Lung (tissue), 11 donors: ENCODE measurements at regions not wholly inside any gene's neighbourhood (a gene's known extent, or its start where the extent isn't known, plus 50 kb on each side); places are given as distances from the start of the nearest gene placed in this dataset.

Experiments used
- ATAC-seq: fragments of 200-7000 bp; cut with Tn5 transposase; one replicate; pipeline ENCODE4 v1.9.1; 2020; ENCODE audit warnings: moderate number of reproducible peaks; ENCODE audit not compliant: insufficient read depth, low FRiP score
- DNase-seq, 3 donors: peaks; one replicate each; pipeline ENCODE4 v3.0.0-alpha.2; 2013 to 2017
- H3K27ac ChIP-seq, 2 donors: one replicate each; pipeline ENCODE4 v1.5.1; 2013; ENCODE audit warnings: mild to moderate bottlenecking in 2 of 2, moderate library complexity in 2 of 2, control low read depth in 1 of 2, inconsistent platforms in 1 of 2, low read depth in 1 of 2, low read length in 1 of 2
- H3K27me3 ChIP-seq, 3 donors: one replicate each; pipeline ENCODE4 v1.5.1; 2013; ENCODE audit warnings: low read length in 2 of 3; ENCODE audit not compliant: control insufficient read depth in 3 of 3, insufficient read depth in 3 of 3
- H3K36me3 ChIP-seq, 4 donors: one replicate each; pipeline ENCODE4 v1.5.1; 2013; ENCODE audit warnings: low read length in 4 of 4, mild to moderate bottlenecking in 1 of 4, moderate library complexity in 1 of 4; ENCODE audit not compliant: control insufficient read depth in 4 of 4, insufficient read depth in 4 of 4
- H3K4me1 ChIP-seq, 5 donors: one replicate each; pipeline ENCODE4 v1.5.1; 2013; ENCODE audit warnings: low read length in 5 of 5, mild to moderate bottlenecking in 2 of 5, moderate library complexity in 1 of 5; ENCODE audit not compliant: control insufficient read depth in 5 of 5, insufficient read depth in 5 of 5
- H3K4me3 ChIP-seq: one replicate; pipeline ENCODE4 v1.5.1; 2013; ENCODE audit warnings: mild to moderate bottlenecking, control low read depth, moderate library complexity
- H3K9ac ChIP-seq, 2 donors: one replicate each; pipeline ENCODE4 v1.5.1; 2013; ENCODE audit warnings: low read length in 2 of 2, control low read depth in 1 of 2; ENCODE audit not compliant: insufficient read depth in 1 of 2
- H3K9me3 ChIP-seq, 4 donors: one replicate each; pipeline ENCODE4 v1.5.1; 2013; ENCODE audit warnings: low read length in 3 of 4, mild to moderate bottlenecking in 1 of 4, moderate library complexity in 1 of 4; ENCODE audit not compliant: control insufficient read depth in 4 of 4, insufficient read depth in 3 of 4
- WGBS, 2 donors: extraction: QIAGEN DNeasy Blood & Tissue Kit; methylation state at CpG; one replicate each; pipeline ENCODE4 v1.1.7; 2013; 5-methylcytosine and 5-hydroxymethylcytosine counted together
- TF ChIP-seq, protein P1 (sequence below): IDR thresholded peaks from 2 replicates; pipeline ENCODE4 v1.5.1; 2012; ENCODE audit warnings: mild to moderate bottlenecking; ENCODE audit errors: control extremely low read depth, extremely low read depth
- donor health status: control.
- donor health status: control.
- donor health status: Bipolar disorder and iron deficiency.
- donor health status: healthy.
- donor health status: DM: yes; HTN: yes; CAD: no.

DNA sequence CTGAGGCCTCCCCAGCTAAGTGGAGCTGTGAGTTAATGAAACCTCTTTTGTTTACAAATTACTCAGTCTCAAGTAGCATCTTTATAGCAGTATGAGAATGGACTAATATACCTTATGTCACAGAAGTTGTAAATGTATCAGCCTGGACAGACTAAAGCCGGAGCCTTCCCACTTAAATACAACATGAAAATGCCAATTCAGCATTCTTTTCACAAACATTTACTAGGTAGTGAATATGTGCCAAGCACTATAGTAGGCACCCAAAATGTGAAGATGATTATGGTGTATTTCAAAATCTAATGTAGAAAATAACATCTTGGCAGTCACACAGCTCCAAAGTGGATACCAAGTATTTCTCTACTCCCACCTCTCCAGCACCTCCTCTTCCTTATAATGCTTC is 693.0 kb downstream of the KCNJ2 start:
- H3K4me1 ChIP-seq: no peaks in the 10 kb centered on the region
- no peaks in the 10 kb centered on the region for H3K36me3 ChIP-seq
- no peak overlapping the region for H3K9ac ChIP-seq
- H3K27ac ChIP-seq: no peak overlapping the region
- H3K9me3 ChIP-seq: no peaks in the 10 kb centered on the region
- ATAC-seq: no peak
- H3K4me3 ChIP-seq: no peak overlapping the region
- 96 to 100% methylated on average over 1 of the region's 1 CpG for WGBS, 2 donors
- no peak for DNase-seq
- TF ChIP-seq, protein P1, sequence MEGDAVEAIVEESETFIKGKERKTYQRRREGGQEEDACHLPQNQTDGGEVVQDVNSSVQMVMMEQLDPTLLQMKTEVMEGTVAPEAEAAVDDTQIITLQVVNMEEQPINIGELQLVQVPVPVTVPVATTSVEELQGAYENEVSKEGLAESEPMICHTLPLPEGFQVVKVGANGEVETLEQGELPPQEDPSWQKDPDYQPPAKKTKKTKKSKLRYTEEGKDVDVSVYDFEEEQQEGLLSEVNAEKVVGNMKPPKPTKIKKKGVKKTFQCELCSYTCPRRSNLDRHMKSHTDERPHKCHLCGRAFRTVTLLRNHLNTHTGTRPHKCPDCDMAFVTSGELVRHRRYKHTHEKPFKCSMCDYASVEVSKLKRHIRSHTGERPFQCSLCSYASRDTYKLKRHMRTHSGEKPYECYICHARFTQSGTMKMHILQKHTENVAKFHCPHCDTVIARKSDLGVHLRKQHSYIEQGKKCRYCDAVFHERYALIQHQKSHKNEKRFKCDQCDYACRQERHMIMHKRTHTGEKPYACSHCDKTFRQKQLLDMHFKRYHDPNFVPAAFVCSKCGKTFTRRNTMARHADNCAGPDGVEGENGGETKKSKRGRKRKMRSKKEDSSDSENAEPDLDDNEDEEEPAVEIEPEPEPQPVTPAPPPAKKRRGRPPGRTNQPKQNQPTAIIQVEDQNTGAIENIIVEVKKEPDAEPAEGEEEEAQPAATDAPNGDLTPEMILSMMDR: no peak
- H3K27me3 ChIP-seq: no peaks in the 10 kb centered on the region

DNA sequence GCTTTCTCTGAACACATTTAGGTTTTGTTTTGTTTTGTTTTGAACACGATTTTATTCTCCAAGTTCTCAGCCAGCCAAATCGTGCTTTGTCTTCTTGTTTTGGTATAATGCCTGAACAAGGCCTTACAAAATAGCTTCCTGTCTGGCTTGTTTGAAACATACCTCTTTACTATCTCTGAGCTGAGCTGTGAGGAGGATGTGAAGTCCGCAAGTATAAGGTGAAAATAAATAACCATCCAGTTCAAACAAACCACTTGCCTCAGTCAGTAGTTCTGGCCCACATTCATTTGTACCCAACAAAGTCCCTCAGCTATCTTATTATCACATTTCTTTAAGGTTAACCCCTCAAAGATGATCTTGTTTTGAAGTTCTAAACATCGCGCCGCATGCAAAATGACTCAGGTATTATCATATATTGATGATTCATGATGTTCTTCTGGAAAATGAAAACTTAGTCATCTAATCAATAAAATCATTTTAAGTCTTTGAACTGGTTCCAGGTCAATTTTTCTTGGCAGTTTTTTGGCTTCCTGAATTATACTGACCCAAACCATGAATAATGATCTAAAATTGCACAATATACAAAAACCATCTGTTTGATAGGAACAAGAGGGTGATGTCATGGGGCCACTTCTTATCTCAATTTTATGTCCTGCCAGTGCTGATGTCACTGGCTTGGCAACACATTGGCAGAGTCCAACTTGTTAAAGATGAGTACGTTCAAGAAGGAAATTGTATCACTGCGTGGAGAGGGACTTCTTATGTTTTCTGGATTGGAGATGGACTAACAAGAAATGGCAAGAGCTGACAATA is 694.3 kb downstream of the KCNJ2 start:
- ATAC-seq: no peak
- 72 to 73% methylated on average over 8 of the region's 8 CpGs for WGBS, 2 donors
- H3K27ac ChIP-seq: no peak overlapping the region

DNA sequence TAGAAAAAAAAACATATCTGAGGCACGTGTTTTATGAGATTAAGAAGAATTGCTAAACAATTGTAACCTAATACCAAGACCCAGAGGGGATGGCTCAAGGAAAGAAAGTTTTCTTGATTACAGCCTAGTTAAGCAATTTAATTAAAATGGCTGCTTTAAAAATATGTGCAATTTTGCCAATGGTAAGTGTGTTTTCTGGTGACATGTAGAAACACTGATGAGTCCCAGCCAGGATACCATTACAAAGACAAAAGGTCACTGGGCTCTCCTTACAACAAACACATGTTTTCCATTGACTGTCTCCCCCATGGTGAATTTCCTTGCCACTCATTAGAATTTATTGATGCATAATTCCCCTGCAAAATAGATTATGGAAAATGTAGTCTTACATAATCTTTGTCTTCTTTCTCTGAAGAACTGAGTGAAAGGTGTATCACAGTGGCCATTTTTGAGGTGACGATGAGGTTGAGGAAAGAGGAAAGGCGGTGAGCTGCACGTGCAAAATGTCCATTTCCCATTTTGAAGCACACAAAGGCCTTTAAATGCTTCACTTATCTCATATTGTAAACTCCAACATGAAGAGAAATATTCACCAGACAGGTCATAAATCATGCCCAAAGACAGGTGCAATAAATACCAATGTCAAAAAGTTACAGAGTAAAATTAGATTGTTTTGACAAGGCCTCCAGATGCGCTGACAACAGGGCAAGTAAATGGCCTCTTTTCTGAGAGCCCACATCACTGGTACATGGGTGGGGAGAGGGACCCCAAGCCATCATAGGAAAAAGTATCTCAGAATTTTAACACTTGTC is 696.9 kb downstream of the KCNJ2 start:
- 79 to 86% methylated on average over 5 of the region's 5 CpGs for WGBS, 2 donors
- TF ChIP-seq, protein P1: no peak
- DNase-seq: no peak
- Histone ChIP-seq H3K36me3 (no peaks in the 10 kb centered on the region), H3K27ac (no peak overlapping the region), H3K27me3 (no peaks in the 10 kb centered on the region), H3K9ac (no peak overlapping the region), H3K9me3 (no peaks in the 10 kb centered on the region), H3K4me3 (no peak overlapping the region), H3K4me1 (peaks cover 0 to under 1% (median 0%) of the 10 kb centered on the region in 5 donors)
- no peak for ATAC-seq

More for the DNA sequence above, 694.3 kb downstream of the KCNJ2 start:
- H3K27me3 ChIP-seq: no peaks in the 10 kb centered on the region
- H3K36me3 ChIP-seq: no peaks in the 10 kb centered on the region
- TF ChIP-seq, protein P1: no peak
- H3K9ac ChIP-seq: no peak overlapping the region
- DNase-seq: no peak
- H3K9me3 ChIP-seq: no peaks in the 10 kb centered on the region
- no peaks in the 10 kb centered on the region for H3K4me1 ChIP-seq
- H3K4me3 ChIP-seq: no peak overlapping the region
